ENCODE measurements at regions not wholly inside any gene's neighbourhood (a gene's known extent, or its start where the extent isn't known, plus 50 kb on each side); places are given as distances from the start of the nearest gene placed in this dataset.

- DNase-seq (ENCODE audit: low read depth in 2 of 2), result no peak
- H3K4me3 ChIP-seq (replicated peaks in 1 of 2; ENCODE audit: low read depth in 2 of 2, low read length in 2 of 2), result no peak overlapping the region
- no peak for TF ChIP-seq CTCF (IDR thresholded peaks at IDR 0.05; ENCODE audit: low read depth, low read length)
Observed at GRCh38 chr7:85239109-85239508, 52.3 kb upstream of the SEMA3D start.

GRCh38 chr7:85237721-85238120, 50.9 kb upstream of the SEMA3D start:
- TF ChIP-seq CTCF (IDR thresholded peaks at IDR 0.05; ENCODE audit: low read depth, low read length), result no peak
- DNase-seq (ENCODE audit: low read depth in 2 of 2), result no peak
- H3K4me3 ChIP-seq (replicated peaks in 1 of 2; ENCODE audit: low read depth in 2 of 2, low read length in 2 of 2), result no peak overlapping the region

Measured in cardiac fibroblast (primary cell).